NCI-H128 (cell line): ENCODE measurements at regions not wholly inside any gene's neighbourhood (a gene's known extent, or its start where the extent isn't known, plus 50 kb on each side); places are given as distances from the start of the nearest gene placed in this dataset.

Experiments
- DNase-seq: peaks from one replicate; lab custom pipeline; 2025; ENCODE audit not compliant: unreplicated experiment; lab: John Stamatoyannopoulos, UW

- DNase-seq = no peak
Measured at GRCh38 chr21:15508554-15508953, 221.2 kb upstream of the USP25 start.

- DNase-seq = no peak
Measured at GRCh38 chr21:15514073-15514946, 215.5 kb upstream of the USP25 start.

- no peak for DNase-seq
Measured at GRCh38 chr21:15515908-15516307, 213.9 kb upstream of the USP25 start.

GRCh38 chr21:15517394-15517793 is 212.4 kb upstream of the USP25 start:
- DNase-seq = no peak

GRCh38 chr21:15520811-15521643 is 208.8 kb upstream of the USP25 start:
- no peak for DNase-seq

- DNase-seq = no peak
Measured at GRCh38 chr21:15521644-15522001, 208.2 kb upstream of the USP25 start.

GRCh38 chr21:15522148-15522547 is 207.6 kb upstream of the USP25 start:
- DNase-seq = no peak

- no peak for DNase-seq
Measured at GRCh38 chr21:15524855-15525254, 204.9 kb upstream of the USP25 start.

- DNase-seq = no peak
Measured at GRCh38 chr21:15526798-15527197, 203.0 kb upstream of the USP25 start.

- no peak for DNase-seq
Measured at GRCh38 chr21:15528346-15528745, 201.4 kb upstream of the USP25 start.

GRCh38 chr21:15531986-15532385 is 197.8 kb upstream of the USP25 start:
- no peak for DNase-seq

- no peak for DNase-seq
Measured at GRCh38 chr21:15533618-15534017, 196.2 kb upstream of the USP25 start.

- no peak for DNase-seq
Measured at GRCh38 chr21:15534450-15534886, 195.3 kb upstream of the USP25 start.

- no peak for DNase-seq
Measured at GRCh38 chr21:15539376-15539775, 190.4 kb upstream of the USP25 start.

- no peak for DNase-seq
Measured at GRCh38 chr21:15543473-15543872, 186.3 kb upstream of the USP25 start.

- no peak for DNase-seq
Measured at GRCh38 chr21:15549671-15550070, 180.1 kb upstream of the USP25 start.

GRCh38 chr21:15552914-15553494 is 176.8 kb upstream of the USP25 start:
- DNase-seq = no peak

- no peak for DNase-seq
Measured at GRCh38 chr21:15557925-15558324, 171.9 kb upstream of the USP25 start.

GRCh38 chr21:15558884-15559283 is 170.9 kb upstream of the USP25 start:
- DNase-seq = no peak

- DNase-seq = no peak
Measured at GRCh38 chr21:15559660-15560059, 170.1 kb upstream of the USP25 start.

- DNase-seq = no peak
Measured at GRCh38 chr21:15560383-15561056, 169.3 kb upstream of the USP25 start.
